B cell (primary cell): ENCODE measurements at regions not wholly inside any gene's neighbourhood (a gene's known extent, or its start where the extent isn't known, plus 50 kb on each side); places are given as distances from the start of the nearest gene placed in this dataset.

Experiments used
- CTCF ChIP-seq: fragments of 200-600 bp; IDR thresholded peaks from one replicate; pipeline ENCODE4 v1.8.0; 2022; ENCODE audit warnings: antibody characterized with exemption, mild to moderate bottlenecking
- EZH2 ChIP-seq: IDR thresholded peaks from 2 replicates; pipeline ENCODE4 v1.6.1; 2012; ENCODE audit warnings: borderline replicate concordance, low read depth, mild to moderate bottlenecking, moderate library complexity, low read length; ENCODE audit not compliant: insufficient read depth, poor library complexity, severe bottlenecking

GRCh38 chr2:118618279-118618678 lies 229.2 kb downstream of the EN1 start:
- no peak for TF ChIP-seq CTCF
- no peak for TF ChIP-seq EZH2
